K562 (cell line): ENCODE measurements at regions not wholly inside any gene's neighbourhood (a gene's known extent, or its start where the extent isn't known, plus 50 kb on each side); places are given as distances from the start of the nearest gene placed in this dataset.

ENCODE experiments used
- ATAC-seq: fragments of 200-7000 bp; cut with Tn5 transposase; 3 replicates; pipeline ENCODE4 v1.9.1; 2020; ENCODE audit warnings: moderate library complexity
- BruUV-seq: library from RNA; stranded (reverse); fragments of 400-500 nt; replicated peaks from 2 replicates; lab custom pipeline; 2021; lab: Mats Ljungman, UMichigan
- CTCF ChIA-PET: fragments of 300-600 bp; formaldehyde crosslinking; extraction: SDS; loops from one replicate; lab custom pipeline; 2021; ENCODE audit warnings: low intra/inter-chr PET ratio; lab: Yijun Ruan, JAX
- POLR2A ChIA-PET: fragments of 300-600, 350-650 bp; sonication (Branson Sonifier 250); formaldehyde crosslinking; extraction: SDS; loops from one replicate; lab custom pipeline; 2021; ENCODE audit warnings: antibody characterized with exemption, inconsistent platforms; lab: Yijun Ruan, JAX
- DNase-seq, 4 experiments: peaks; one replicate each; pipeline versions ENCODE4 v3.0.0 to v3.0.0-alpha.2; 2011 to 2018; ENCODE audit warnings: low spot score in 3 of 4, mixed read lengths in 3 of 4; ENCODE audit errors: extremely low read depth in 1 of 4
- FAIRE-seq: peaks from 2 replicates; lab custom pipeline; 2011; peaks lifted over from hg19 to GRCh38; lab: Jason Lieb, UNC
- H2AFZ ChIP-seq: 2 replicates; pipeline ENCODE4 v1.6.0; 2011; ENCODE audit warnings: low read depth, low read length, control low read depth, inconsistent platforms
- H3K27ac ChIP-seq: fragments of 200-600 bp; 3 replicates; pipeline ENCODE4 v1.8.0; 2011; ENCODE audit warnings: low read depth, mild to moderate bottlenecking, control low read depth, inconsistent platforms, low read length, moderate library complexity, mixed read lengths; ENCODE audit errors: extremely low read depth
- H3K27me3 ChIP-seq, 2 experiments: fragments of 300-600 bp in 1 of 2; 2 replicates in 1 of 2; 3 replicates in 1 of 2; pipeline versions ENCODE4 v1.6.0 to v1.8.0; 2011; ENCODE audit warnings: inconsistent platforms in 2 of 2, low read length in 2 of 2, mild to moderate bottlenecking in 1 of 2, mixed read lengths in 1 of 2, moderate library complexity in 1 of 2; ENCODE audit not compliant: control insufficient read depth in 2 of 2, insufficient read depth in 2 of 2
- H3K36me3 ChIP-seq: fragments of 300-600 bp; 3 replicates; pipeline ENCODE4 v1.8.0; 2011; ENCODE audit warnings: mild to moderate bottlenecking, low read length, inconsistent platforms; ENCODE audit not compliant: control insufficient read depth, insufficient read depth
- H3K4me1 ChIP-seq, 2 experiments: fragments of 200-600 bp in 1 of 2; replicated peaks in 1 of 2; 2 replicates in 1 of 2; 3 replicates in 1 of 2; pipeline versions ENCODE4 v1.5.1 to v1.8.0; 2011; ENCODE audit warnings: inconsistent platforms in 2 of 2, low read length in 2 of 2, mild to moderate bottlenecking in 1 of 2, mixed read lengths in 1 of 2, moderate library complexity in 1 of 2; ENCODE audit not compliant: control insufficient read depth in 2 of 2, insufficient read depth in 2 of 2
- H3K4me2 ChIP-seq: 2 replicates; pipeline ENCODE4 v1.6.1; 2011; ENCODE audit warnings: low read length, control low read depth, inconsistent platforms, mixed read lengths; ENCODE audit not compliant: insufficient read depth
- H3K4me3 ChIP-seq: fragments of 200-600 bp; sonication (generic), shearing (Covaris generic); 2 replicates; pipeline ENCODE4 v1.5.1; 2016; ENCODE audit warnings: control low read depth, inconsistent platforms
- H3K79me2 ChIP-seq: fragments of 200-600 bp; 3 replicates; pipeline ENCODE4 v1.8.0; 2011; ENCODE audit warnings: low read length, inconsistent platforms; ENCODE audit not compliant: control insufficient read depth, insufficient read depth
- H3K9ac ChIP-seq, 2 experiments: 2 replicates each; pipeline versions ENCODE4 v1.6.0 to v1.6.1; 2011; ENCODE audit warnings: low read depth in 2 of 2, low read length in 2 of 2, control low read depth in 1 of 2, inconsistent platforms in 1 of 2, mild to moderate bottlenecking in 1 of 2, mixed read lengths in 1 of 2; ENCODE audit not compliant: insufficient read depth in 1 of 2
- H3K9me1 ChIP-seq: one replicate; pipeline ENCODE4 v1.6.0; 2011; ENCODE audit warnings: inconsistent platforms, mild to moderate bottlenecking, low read length, moderate library complexity; ENCODE audit not compliant: control insufficient read depth, insufficient read depth
- H3K9me3 ChIP-seq: replicated peaks from 2 replicates; pipeline ENCODE4 v1.5.1; 2011; ENCODE audit warnings: low read depth, low read length, inconsistent platforms; ENCODE audit not compliant: control insufficient read depth, insufficient read depth
- H4K20me1 ChIP-seq: replicated peaks from 2 replicates; pipeline ENCODE4 v1.6.1; 2011; ENCODE audit warnings: low read length, inconsistent platforms, mixed read lengths; ENCODE audit not compliant: control insufficient read depth, insufficient read depth
- ARNT ChIP-seq, 2 experiments: fragments of 450-650 bp; IDR thresholded peaks; 2 replicates each; pipeline ENCODE4 v1.6.1; 2016; ENCODE audit warnings: mild to moderate bottlenecking in 1 of 2
- CBFA2T2 ChIP-seq: fragments of 450-650 bp; conservative IDR thresholded peaks from 2 replicates; pipeline ENCODE4 v1.6.1; 2017; ENCODE audit warnings: mild to moderate bottlenecking
- CBFB ChIP-seq: sonication (generic); formaldehyde crosslinking; IDR thresholded peaks from 2 replicates; pipeline ENCODE4 v1.4.0; 2020; ENCODE audit warnings: mild to moderate bottlenecking, missing genetic modification reagents
- GABPB2 ChIP-seq: fragments of 250-450 bp; sonication (Bioruptor Pico); conservative IDR thresholded peaks from 2 replicates; pipeline ENCODE4 v1.5.1; 2021; ENCODE audit warnings: mild to moderate bottlenecking
- GATAD2A ChIP-seq: fragments of 450-650 bp; IDR thresholded peaks from 2 replicates; pipeline ENCODE4 v1.6.1; 2017
- LCOR ChIP-seq: sonication (generic); formaldehyde crosslinking; IDR thresholded peaks from 2 replicates; pipeline ENCODE4 v1.8.0; 2022; ENCODE audit warnings: mild to moderate bottlenecking, missing genetic modification reagents
- MAFF ChIP-seq: IDR thresholded peaks from 2 replicates; pipeline ENCODE4 v1.6.1; 2012; ENCODE audit warnings: low read length, improper control_type of control experiment
- MEF2A ChIP-seq: IDR thresholded peaks from 2 replicates; pipeline ENCODE4 v1.6.1; 2011; ENCODE audit warnings: low read depth, mild to moderate bottlenecking, low read length, moderate library complexity; ENCODE audit not compliant: control insufficient read depth
- MTA3 ChIP-seq: fragments of 450-650 bp; formaldehyde crosslinking; IDR thresholded peaks from 2 replicates; pipeline ENCODE4 v1.6.1; 2017; ENCODE audit warnings: mild to moderate bottlenecking, borderline replicate concordance
- NELFE ChIP-seq: IDR thresholded peaks from 2 replicates; pipeline ENCODE4 v1.6.1; 2011; ENCODE audit warnings: mild to moderate bottlenecking; ENCODE audit not compliant: insufficient read depth, insufficient read length
- NFIC ChIP-seq: fragments of 450-650 bp; IDR thresholded peaks from 2 replicates; pipeline ENCODE4 v1.6.1; 2017; ENCODE audit warnings: mild to moderate bottlenecking, inconsistent platforms
- RHOXF2B ChIP-seq: fragments of 250-450 bp; sonication (Bioruptor Pico); conservative IDR thresholded peaks from 2 replicates; pipeline ENCODE4 v1.5.1; 2021
- WGBS: fragments of 100-300 bp; shearing (Covaris generic); methylation state at CpG from one replicate; pipeline ENCODE4 v1.1.6; 2016; ENCODE audit warnings: low coverage, mixed read lengths; ENCODE audit not compliant: insufficient coverage; ENCODE audit errors: missing lambda C conversion rate; 5-methylcytosine and 5-hydroxymethylcytosine counted together
- in situ Hi-C: fragments of 300-500 bp; cut with MboI; formaldehyde crosslinking; loops from 4 replicates; pipeline ENCODE4 v1.15.0; 2018; ENCODE audit warnings: inconsistent platforms, mixed read lengths
- intact Hi-C: fragments of 100-400 bp; cut with micrococcal nuclease; formaldehyde crosslinking; loops from 2 replicates; pipeline ENCODE4 v1.14.2; 2022

DNA sequence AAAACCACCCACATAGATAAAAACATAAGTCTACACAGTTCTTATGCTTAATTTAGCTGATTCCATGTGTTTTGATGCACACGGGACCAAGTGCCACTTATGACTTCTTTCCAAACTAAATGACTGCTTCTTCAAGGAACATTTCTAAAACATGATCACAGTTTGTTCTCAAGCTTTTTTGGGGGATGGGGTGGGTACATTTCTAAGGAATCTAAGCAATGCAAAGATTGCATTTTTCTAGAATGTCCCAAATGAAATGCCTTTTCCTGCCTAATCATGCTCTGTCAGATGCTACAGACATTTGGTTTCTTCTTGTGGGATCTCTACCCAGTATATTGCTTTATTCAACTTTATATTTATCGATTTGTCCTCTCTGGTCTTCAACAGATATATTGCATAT, 496.8 kb upstream of the JAG1 start:
- ATAC-seq (no peak), FAIRE-seq (no peak), DNase-seq (no peak)
- intact Hi-C loops = no loop called here
- H3K4me1 ChIP-seq = no peaks in the 10 kb centered on the region
- CTCF ChIA-PET = no interaction called here
- H3K4me3 ChIP-seq = no peak overlapping the region
- no peak overlapping the region for H3K27ac ChIP-seq
- no peaks in the 10 kb centered on the region for H3K27me3 ChIP-seq
- H3K4me2 ChIP-seq = no peak overlapping the region
- H3K9me1 ChIP-seq = no peaks in the 10 kb centered on the region
- no peaks in the 10 kb centered on the region for H3K36me3 ChIP-seq
- no peaks in the 10 kb centered on the region for H4K20me1 ChIP-seq
- TF ChIP-seq CBFA2T2 (no peak), MAFF (no peak), NFIC (no peak), CBFB (CRISPR knock-in tag) (no peak), MTA3 (no peak), GATAD2A (no peak), ARNT (IDR thresholded peaks at IDR 0.05) (no peak), MEF2A (no peak), LCOR (no peak), GABPB2 (no peak), RHOXF2B (CRISPR knock-in tag) (no peak), NELFE (no peak)
- TF ChIP-seq, all 486 proteins: peak for 0
- in situ Hi-C loops = no loop called here
- POLR2A ChIA-PET = no interaction called here
- BruUV-seq = no TSS peak
- WGBS = 0% methylated on average over 2 of the region's 2 CpGs
- Histone ChIP-seq H3K9me3 (no peaks in the 10 kb centered on the region), H3K79me2 (no peaks in the 10 kb centered on the region), H3K9ac (no peak overlapping the region), H2AFZ (no peak overlapping the region)
